GM19324 (cell line): ENCODE measurements at regions not wholly inside any gene's neighbourhood (a gene's known extent, or its start where the extent isn't known, plus 50 kb on each side); places are given as distances from the start of the nearest gene placed in this dataset.
"Not testable (repeated sequence)": the region's sequence is repeated elsewhere in the genome, so short reads cannot be mapped to it uniquely, and the experiment has no call there.

Experiments
- ATAC-seq: cut with Tn5 transposase; IDR thresholded peaks from one replicate; pipeline ENCODE4 v1.9.1; 2021; ENCODE audit warnings: mild to moderate bottlenecking, moderate library complexity; ENCODE audit not compliant: unreplicated experiment, low FRiP score

GRCh38 chr4:112023402-112023950, 121.8 kb upstream of the FAM241A start:
- ATAC-seq: no peak

- no peak for ATAC-seq
These were observed 119.2 kb upstream of the FAM241A start for GRCh38 chr4:112026058-112026457.

DNA sequence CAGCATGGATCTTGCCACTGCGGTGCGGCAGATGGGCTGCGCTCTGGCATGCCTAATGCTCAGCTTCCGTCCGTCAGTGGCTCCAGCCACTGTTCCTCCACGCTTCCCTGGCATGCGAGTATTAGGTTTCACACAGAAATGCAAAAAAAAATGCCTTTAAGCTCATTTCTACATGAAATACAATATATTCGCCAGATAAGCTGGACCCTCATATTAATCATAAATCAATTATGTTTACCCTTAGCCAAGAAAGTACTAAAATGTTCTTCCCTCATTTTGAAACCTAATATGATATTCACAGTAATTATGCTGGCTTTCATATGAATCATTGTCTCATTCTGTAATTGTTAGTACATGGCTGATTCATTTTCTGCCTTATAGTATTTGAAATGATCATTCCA, 115.5 kb upstream of the FAM241A start:
- ATAC-seq: no peak

DNA sequence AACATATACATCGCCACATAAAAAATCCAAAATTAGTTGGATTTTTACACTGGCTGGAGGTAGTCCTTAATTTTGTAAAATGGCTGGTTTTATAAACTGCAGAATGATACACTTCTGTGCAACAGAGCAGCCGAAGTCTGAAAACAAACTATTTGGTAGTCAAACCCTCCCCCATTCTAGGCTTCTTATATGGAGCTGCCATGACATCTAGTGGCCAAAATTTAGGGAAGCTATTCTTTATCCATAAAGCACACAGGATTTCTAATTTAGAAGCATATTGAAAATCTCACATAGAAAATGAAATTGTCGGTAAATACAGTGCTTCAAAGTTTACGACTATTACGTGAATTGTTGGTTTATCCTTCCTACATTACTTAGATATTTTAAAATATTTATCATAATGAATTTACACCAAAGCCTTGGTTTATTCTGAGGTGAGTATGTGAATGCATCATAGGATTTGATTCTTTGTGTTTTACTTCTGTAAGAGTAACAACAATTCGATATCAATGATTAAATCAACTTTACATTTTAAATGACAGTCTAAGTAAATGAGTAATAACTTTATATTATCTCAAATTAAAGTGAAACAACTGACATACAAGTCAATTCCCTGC, 113.4 kb upstream of the FAM241A start:
- no peak for ATAC-seq

DNA sequence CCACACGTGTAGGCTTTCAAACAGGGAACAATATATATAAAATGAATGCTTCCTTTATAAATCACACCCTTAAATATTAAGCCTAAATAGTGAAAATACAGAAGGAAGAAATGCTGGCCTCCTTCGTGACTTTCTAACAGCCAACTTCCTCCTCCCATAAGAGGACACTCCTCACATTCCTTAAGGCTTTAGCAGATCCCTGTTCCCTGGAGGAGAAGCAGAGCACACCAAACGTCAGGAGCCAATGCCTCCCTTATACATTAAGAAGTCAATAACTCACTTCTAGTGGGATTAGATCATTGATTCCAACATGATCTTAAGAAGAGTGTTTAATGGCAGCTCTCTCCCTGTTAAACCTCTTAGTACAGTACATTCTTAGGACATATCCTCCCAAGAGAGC, 108.4 kb upstream of the FAM241A start:
- ATAC-seq: no peak

GRCh38 chr4:112038861-112039260, 106.4 kb upstream of the FAM241A start:
- no peak for ATAC-seq

GRCh38 chr4:112049119-112049518, 96.1 kb upstream of the FAM241A start:
- not testable (repeated sequence) for ATAC-seq

- ATAC-seq: no peak
These were observed 91.4 kb upstream of the FAM241A start for GRCh38 chr4:112053825-112054350.

- no peak for ATAC-seq
These were observed 90.2 kb upstream of the FAM241A start for GRCh38 chr4:112055100-112055499.

GRCh38 chr4:112057470-112057869, 87.8 kb upstream of the FAM241A start:
- ATAC-seq: no peak

GRCh38 chr4:112058433-112058832, 86.8 kb upstream of the FAM241A start:
- ATAC-seq: no peak

GRCh38 chr4:112060212-112060611, 85.0 kb upstream of the FAM241A start:
- no peak for ATAC-seq

DNA sequence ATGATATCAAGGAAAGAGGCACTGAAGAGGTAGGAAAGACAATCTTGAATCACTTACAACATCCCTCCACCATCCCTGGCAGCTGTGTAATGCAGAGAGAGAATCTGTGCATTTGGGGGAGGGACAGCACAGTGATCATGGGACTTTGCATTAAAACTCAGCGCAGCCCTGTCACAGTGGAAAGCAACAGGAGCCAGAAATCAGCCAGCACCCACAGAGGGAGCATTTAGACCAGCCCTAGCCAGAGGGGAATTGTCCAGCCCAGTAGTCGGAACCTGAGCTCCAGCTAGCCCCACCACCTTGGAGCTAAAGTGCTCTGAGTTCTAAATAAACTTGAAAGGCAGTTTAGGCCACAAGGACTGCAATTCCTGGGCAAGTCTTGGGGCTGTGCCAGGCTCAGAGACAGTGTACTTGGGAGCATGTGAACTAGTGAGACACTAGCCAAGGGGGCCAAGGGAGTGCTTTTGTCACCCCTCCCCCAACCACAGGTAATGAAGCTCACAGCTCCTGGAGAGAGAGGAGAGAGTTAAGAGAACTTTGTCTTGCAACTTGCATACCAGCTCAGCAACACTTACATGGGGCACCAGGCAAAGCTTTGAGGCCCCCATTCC, 83.9 kb upstream of the FAM241A start:
- no peak for ATAC-seq

DNA sequence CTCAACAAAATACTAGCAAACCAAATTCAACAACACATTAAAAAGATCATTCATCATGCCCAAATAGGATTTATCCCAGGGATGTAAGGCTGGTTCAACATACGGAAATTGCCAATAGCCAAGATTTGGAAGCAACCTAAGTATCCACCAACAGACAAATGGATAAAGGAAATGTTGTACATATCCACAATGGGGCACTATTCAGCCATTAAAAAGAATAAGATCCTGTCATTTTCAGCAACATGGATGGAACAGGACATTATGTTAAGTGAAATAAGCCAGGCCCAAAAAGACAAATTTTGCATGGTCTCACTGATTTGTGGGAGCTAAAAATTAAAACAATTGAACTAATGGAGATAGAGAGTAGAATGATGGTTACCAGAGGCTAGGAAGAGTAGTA, 82.0 kb upstream of the FAM241A start:
- no peak for ATAC-seq

DNA sequence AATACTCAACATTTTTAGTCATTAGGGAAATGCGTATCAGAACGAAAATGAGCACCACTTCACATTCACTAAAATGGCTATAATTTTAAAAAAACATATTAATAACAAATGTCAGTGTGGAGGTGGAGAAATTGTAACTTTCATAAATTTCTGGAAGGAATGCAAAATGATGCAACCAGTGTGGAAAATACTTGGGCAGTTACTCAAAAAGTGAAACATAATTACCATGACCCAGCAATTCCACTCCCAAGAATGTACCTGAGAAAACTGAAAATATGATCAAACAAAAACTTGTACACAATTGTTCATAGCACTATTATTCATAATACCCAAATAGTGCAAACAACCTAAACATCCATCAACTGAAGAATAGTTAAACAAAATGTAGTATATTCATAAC, 76.1 kb upstream of the FAM241A start:
- ATAC-seq: no peak

DNA sequence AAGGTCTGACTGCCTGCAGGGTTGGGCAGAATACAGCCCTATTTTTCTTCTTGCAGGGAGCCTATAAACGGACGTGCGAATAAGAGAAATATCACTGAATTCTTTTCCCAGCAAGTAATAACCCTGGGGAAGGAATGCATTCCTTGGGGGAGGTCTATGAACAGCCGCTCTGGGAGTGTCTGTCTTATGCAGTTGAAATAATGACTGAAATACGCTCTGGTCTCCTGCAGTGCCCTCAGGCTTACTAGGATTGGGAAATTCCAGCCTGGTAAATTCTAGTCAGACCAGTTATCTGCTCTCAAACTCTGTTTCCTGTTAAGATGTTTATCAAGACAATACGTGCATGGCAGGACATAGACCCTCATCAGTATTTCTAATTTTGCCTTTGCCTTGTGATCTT, 72.1 kb upstream of the FAM241A start:
- ATAC-seq: no peak

DNA sequence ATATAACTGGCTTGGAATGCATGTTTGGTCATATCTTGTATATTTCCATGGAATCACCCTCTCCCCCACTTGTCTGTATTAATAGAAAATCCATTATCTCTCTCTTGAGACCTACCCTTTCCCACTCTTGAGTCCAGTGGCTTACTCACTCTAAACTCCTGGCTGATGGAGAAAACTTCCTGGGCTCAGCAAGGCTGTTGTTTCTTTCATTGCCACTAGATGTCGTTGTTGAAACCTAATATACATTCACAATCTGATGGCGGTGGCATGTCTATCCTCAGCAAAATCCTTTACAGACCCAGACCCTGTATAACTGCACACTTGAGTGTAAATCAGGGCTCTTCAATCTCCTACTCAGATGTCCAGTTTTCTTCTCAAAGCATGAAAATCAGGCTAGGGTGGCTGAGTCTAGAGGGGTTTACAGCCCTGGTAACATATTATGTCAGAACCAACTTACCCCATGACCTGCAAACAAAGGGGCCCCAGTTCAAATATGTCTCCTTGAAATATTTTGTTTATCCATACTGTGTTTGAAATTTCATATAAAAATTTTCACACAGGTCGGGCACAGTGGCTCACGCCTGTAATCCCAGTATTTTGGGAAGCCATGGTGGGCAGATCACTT, 70.0 kb upstream of the FAM241A start:
- peak; percentile 64 for ATAC-seq

- no peak for ATAC-seq
These were observed 69.3 kb upstream of the FAM241A start for GRCh38 chr4:112075906-112076305.

DNA sequence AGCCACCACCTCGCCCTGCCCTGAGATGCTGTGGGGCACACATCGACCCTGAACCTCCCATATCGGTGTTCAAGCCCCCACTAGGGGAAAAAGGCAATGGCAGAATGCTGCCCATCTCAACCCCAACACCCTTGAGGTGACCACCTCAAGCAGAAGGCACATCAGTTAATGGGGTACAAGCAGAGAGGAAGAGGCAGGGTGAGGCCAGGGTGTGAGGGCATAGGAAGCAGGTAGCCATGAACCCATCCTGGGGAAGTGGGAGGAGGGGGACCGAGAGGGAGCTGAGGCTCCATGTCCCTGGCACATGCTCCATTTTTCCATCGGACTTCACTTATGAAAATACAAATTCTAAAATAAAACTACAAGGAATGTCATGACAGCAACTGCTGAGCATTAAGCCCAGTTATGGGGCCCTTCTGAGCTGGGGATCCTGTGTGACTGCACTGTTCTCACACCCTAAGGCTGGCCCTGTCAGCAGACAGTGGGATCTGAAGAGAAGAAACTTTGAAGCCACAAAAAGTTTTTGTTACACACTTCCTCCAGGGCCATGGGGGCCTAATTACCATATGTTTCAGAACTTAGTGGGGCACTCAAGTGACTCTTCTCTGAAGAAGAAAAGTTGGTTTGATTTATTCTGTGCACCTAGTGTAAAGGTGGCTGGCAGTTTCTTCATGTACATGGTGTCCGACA, 68.2 kb upstream of the FAM241A start:
- no peak for ATAC-seq

- ATAC-seq: no peak
These were observed 67.5 kb upstream of the FAM241A start for GRCh38 chr4:112077743-112078142.

DNA sequence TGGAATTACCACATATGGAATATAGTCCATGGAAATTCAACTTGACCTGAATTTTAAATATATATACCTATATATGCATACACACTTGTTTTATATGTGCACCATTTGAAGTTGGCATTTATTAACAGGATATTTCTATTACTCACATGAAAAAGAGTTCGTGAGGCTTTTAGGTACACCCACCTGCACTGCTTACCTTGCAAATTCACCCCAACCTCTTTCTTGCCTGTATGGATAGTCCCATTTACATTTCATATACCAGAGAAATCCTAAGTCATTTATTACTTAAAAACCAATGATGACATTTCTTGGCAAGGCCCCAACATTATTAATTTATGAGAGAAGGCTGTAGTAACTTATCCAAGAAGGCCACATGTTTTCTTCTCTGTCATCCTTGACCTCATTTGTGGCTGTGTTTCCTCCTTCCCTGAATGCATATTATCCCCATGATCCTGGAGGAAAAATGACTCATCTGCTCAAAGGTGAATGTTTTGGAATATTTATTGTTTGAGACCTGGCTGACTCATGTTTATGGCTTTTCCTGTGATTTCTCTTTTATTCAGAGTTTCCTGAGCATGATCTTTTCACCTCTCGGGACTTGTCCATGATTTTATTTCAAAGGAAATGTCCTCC, 62.2 kb upstream of the FAM241A start:
- no peak for ATAC-seq
